RWPE1 (cell line): ENCODE measurements at regions not wholly inside any gene's neighbourhood (a gene's known extent, or its start where the extent isn't known, plus 50 kb on each side); places are given as distances from the start of the nearest gene placed in this dataset.

Experiments
- CTCF ChIA-PET: fragments of 350-600 bp; sonication (Branson Sonifier 250); formaldehyde crosslinking; extraction: SDS; loops from one replicate; lab custom pipeline; 2021; lab: Yijun Ruan, JAX
- POLR2A ChIA-PET: fragments of 400-600 bp; formaldehyde crosslinking; extraction: SDS; loops from one replicate; lab custom pipeline; 2020; ENCODE audit warnings: antibody characterized with exemption; ENCODE audit not compliant: low non-redundant PET; lab: Yijun Ruan, JAX
- DNase-seq: peaks from one replicate; pipeline ENCODE4 v3.0.0; 2012; ENCODE audit warnings: low spot score
- H3K27ac ChIP-seq: fragments of 450-650 bp; 2 replicates; pipeline ENCODE4 v1.5.1; 2017
- CTCF ChIP-seq: fragments of 450-650 bp; conservative IDR thresholded peaks from 2 replicates; pipeline ENCODE4 v1.5.1; 2017; ENCODE audit warnings: low read depth, mild to moderate bottlenecking

GRCh38 chrX:9195199-9195880 lies 161.4 kb upstream of the FAM9B start:
- DNase-seq: no peak
- TF ChIP-seq CTCF: no peak
- CTCF ChIA-PET: no interaction called here
- H3K27ac ChIP-seq: no peak overlapping the region
- POLR2A ChIA-PET: no interaction called here

GRCh38 chrX:9196961-9197640 lies 163.2 kb upstream of the FAM9B start:
- ChIA-PET POLR2A (no interaction called here), CTCF (no interaction called here)
- no peak overlapping the region for H3K27ac ChIP-seq
- no peak for TF ChIP-seq CTCF
- DNase-seq: no peak

- POLR2A ChIA-PET: no interaction called here
- no peak for TF ChIP-seq CTCF
- no peak overlapping the region for H3K27ac ChIP-seq
- no peak for DNase-seq
- CTCF ChIA-PET: no interaction called here
These were observed 170.6 kb upstream of the FAM9B start for GRCh38 chrX:9204560-9204959.

- DNase-seq: no peak
- POLR2A ChIA-PET: no interaction called here
- CTCF ChIA-PET: interaction anchor here (0.6 kb wide), 1 partner anchor 240 kb away, joined by 3 read pairs; no protein-coding TSS in a partner anchor
- TF ChIP-seq CTCF: no peak
- no peak overlapping the region for H3K27ac ChIP-seq
These were observed 171.8 kb upstream of the FAM9B start for GRCh38 chrX:9205599-9206223.

GRCh38 chrX:9207142-9207541 lies 173.2 kb upstream of the FAM9B start:
- TF ChIP-seq CTCF: no peak
- CTCF ChIA-PET: interaction anchor here (0.6 kb wide), 1 partner anchor 190 kb away, joined by 3 read pairs; no protein-coding TSS in a partner anchor

GRCh38 chrX:9211269-9211668 lies 177.3 kb upstream of the FAM9B start:
- no peak overlapping the region for H3K27ac ChIP-seq
- CTCF ChIA-PET: no interaction called here
- POLR2A ChIA-PET: no interaction called here
- TF ChIP-seq CTCF: no peak
- DNase-seq: no peak

More at GRCh38 chrX:9207142-9207541, 173.2 kb upstream of the FAM9B start:
- DNase-seq: no peak
- POLR2A ChIA-PET: no interaction called here
- H3K27ac ChIP-seq: no peak overlapping the region
